ENCODE measurements at regions not wholly inside any gene's neighbourhood (a gene's known extent, or its start where the extent isn't known, plus 50 kb on each side); places are given as distances from the start of the nearest gene placed in this dataset.

DNA sequence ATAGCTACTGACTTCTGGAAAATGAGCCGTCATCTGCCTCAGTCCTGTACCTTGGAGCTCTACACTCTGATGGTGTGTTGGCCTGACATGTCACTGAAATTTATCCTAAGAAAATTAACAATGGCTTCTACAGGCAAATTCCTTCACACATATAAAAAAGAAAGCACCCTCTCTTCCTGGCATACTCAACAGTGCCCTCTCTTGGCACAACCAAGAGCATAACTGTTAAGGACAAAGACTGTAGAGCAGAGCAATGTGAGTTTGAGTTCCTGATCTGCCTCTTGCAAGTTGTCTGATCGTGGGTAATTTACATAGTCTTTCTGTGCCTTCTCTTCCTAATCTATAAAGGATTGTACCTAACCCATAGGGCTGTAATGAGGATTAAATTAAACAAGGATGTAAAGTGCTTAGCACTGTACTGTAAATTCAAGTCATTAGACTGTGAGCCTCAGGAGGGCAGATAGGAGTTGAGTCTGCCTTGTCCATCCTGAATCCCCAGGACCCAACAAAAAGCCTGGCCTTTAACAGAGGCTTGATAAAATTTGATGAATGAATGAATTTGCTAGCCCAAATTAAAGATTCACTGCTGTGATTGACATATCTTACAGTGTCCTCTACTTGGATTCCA is 83.5 kb downstream of the SYF2 start:
- Histone ChIP-seq H3K4me1 (ENCODE audit: control insufficient read depth, insufficient read depth, low read length) (peaks cover 3% of the 10 kb centered on the region), H3K36me3 (ENCODE audit: control insufficient read depth, insufficient read depth, low read length, severe bottlenecking) (no peaks in the 10 kb centered on the region), H3K27me3 (replicated peaks; ENCODE audit: control insufficient read depth, insufficient read depth, low read length) (peaks cover 52% of the 10 kb centered on the region), H3K4me3 (ENCODE audit: low read length) (no peak overlapping the region), H3K9me3 (ENCODE audit: control insufficient read depth, low read length) (peaks cover 14% of the 10 kb centered on the region), H3K9ac (ENCODE audit: low read length) (no peak overlapping the region)
- no peak for DNase-seq (ENCODE audit: low read depth)

DNA sequence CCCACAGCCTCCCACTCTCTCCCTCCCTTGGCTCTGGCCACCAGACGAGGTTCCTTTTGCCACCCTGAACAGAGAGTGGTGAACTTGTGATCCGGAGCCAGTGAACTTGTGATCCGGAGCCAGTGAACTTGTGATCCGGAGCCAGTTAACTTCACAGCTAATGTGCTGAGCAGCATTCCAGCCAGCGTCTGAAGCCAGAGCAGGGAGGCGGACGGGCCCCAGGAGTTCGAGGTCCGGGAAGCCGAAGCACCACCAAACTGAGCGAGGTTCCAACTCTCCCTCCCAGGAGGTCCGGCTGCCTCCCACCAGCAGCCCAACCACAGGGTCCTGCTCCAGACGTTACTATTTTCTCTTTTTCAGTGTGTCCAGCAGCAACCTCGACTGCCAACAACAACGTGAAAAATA is 85.8 kb downstream of the SYF2 start:
- H3K9ac ChIP-seq (ENCODE audit: low read length), result no peak overlapping the region
- H3K9me3 ChIP-seq (ENCODE audit: control insufficient read depth, low read length), result peaks cover 11% of the 10 kb centered on the region
- H3K4me3 ChIP-seq (ENCODE audit: low read length), result no peak overlapping the region
- peaks cover 3% of the 10 kb centered on the region for H3K4me1 ChIP-seq (ENCODE audit: control insufficient read depth, insufficient read depth, low read length)
- no peaks in the 10 kb centered on the region for H3K36me3 ChIP-seq (ENCODE audit: control insufficient read depth, insufficient read depth, low read length, severe bottlenecking)
- DNase-seq (ENCODE audit: low read depth), result no peak
- peaks cover 58% of the 10 kb centered on the region for H3K27me3 ChIP-seq (replicated peaks; ENCODE audit: control insufficient read depth, insufficient read depth, low read length)

DNA sequence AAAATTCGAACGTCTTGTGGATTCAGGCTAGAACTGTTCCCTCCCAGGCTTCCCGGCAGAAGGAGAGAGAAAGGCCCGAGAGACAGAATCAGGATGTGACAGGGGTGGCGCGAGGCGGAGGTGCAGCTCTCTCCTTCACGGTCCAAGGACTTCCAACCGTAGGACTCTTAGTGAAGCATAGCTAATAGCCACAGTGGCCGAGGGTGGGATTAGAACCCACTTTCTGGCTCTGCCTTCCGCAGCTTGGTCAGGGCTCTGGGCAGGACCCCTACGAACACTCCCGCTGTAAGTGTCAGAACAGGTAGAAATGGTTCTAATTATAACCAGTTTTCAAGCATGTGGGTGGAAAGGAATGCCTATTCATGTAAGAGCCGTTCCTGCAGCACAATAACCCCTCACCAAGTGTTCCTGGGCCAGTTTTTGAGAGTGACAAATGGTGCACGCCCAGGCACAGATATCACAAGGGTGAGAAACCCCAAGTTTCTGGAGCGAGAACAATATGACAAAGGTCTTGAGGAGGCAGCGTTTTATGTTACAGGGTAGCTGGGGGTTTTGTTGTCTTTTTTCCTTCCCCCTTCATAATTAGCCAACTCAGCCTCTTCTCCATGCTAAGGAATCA is 86.4 kb downstream of the SYF2 start:
- no peaks in the 10 kb centered on the region for H3K36me3 ChIP-seq (ENCODE audit: control insufficient read depth, insufficient read depth, low read length, severe bottlenecking)
- peaks cover 55% of the 10 kb centered on the region for H3K27me3 ChIP-seq (replicated peaks; ENCODE audit: control insufficient read depth, insufficient read depth, low read length)
- no peak overlapping the region for H3K9ac ChIP-seq (ENCODE audit: low read length)
- no peak overlapping the region for H3K4me3 ChIP-seq (ENCODE audit: low read length)
- H3K9me3 ChIP-seq (ENCODE audit: control insufficient read depth, low read length), result peaks cover 10% of the 10 kb centered on the region
- peaks cover 3% of the 10 kb centered on the region for H3K4me1 ChIP-seq (ENCODE audit: control insufficient read depth, insufficient read depth, low read length)
- no peak for DNase-seq (ENCODE audit: low read depth)

DNA sequence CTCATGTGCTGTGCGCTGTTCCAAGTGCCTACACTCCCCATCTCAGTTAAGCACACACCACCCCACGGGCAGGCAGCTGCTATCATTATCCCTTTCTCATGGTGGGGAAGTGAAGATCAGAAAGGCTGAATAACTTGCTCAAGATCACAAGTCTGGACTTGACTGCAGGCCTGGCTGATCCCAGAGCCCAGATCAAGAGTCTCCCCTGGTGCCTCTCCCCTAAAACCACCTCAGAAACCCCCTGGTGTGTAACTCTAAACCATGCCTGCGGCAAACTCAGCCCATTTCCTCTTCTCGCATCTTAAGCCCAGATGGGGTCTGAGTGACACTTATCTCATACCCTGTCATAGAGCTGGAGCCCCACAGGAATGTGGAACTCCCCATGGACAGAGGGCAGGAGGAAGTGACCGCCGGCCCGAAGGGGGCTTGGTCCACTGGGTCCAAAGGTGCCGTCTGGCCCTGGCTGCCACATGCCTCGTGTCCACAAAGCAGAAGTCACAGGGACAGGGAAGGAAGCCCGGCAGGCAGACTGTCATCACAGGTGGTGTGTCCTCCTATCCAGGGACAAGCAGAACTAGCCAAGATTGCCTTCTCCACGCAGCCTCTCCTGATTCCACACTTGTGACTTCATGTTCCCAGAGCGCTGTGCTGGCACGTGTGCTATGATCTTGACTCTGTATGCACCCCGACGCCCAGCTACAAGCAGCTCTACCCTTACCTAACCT is 92.1 kb downstream of the SYF2 start:
- no peak overlapping the region for H3K4me3 ChIP-seq (ENCODE audit: low read length)
- no peaks in the 10 kb centered on the region for H3K36me3 ChIP-seq (ENCODE audit: control insufficient read depth, insufficient read depth, low read length, severe bottlenecking)
- H3K27me3 ChIP-seq (replicated peaks; ENCODE audit: control insufficient read depth, insufficient read depth, low read length), result peaks cover 57% of the 10 kb centered on the region
- peaks cover 5% of the 10 kb centered on the region for H3K4me1 ChIP-seq (ENCODE audit: control insufficient read depth, insufficient read depth, low read length)
- no peak overlapping the region for H3K9ac ChIP-seq (ENCODE audit: low read length)
- H3K9me3 ChIP-seq (ENCODE audit: control insufficient read depth, low read length), result no peaks in the 10 kb centered on the region
- no peak for DNase-seq (ENCODE audit: low read depth)

DNA sequence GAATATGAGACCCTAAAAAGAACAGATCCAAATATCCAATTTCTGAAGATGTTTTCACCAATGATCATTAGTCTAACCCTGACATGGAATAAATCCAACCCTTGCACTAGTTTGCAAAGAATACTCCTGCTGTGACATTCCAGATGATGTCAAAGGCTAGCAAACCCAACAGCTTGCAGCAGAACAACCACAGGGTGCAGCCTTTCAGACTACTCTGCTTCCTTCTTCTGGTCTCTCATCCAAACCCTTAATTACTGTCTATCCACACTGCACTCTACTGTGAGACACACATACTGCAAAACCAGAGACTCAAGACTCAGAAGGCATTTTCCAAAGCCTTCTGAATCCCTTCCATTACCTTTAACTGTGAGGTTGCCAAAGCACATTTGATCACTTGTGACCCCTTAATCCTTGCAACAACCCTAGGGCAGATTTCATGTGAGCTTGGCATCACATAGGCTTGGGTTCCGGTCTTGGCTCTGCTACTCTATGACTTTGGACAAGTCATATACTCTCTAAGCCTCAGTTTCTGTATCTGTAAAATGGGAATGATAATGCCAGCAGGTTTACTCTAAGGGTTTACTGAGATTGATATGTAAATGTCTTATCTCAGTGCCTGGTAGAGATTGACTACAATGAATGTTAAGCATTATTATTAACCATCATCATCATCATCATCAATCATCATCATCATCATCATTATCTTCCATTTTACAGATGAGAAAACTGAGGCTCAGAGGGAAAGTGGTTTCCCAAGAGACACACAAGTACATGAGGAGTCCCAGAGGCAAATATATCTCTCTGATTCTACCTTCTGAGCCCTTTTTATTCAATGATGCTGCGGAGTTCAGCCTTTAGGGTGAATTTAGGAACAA is 94.5 kb downstream of the SYF2 start:
- Histone ChIP-seq H3K4me1 (ENCODE audit: control insufficient read depth, insufficient read depth, low read length) (peaks cover 5% of the 10 kb centered on the region), H3K9ac (ENCODE audit: low read length) (no peak overlapping the region), H3K27me3 (replicated peaks; ENCODE audit: control insufficient read depth, insufficient read depth, low read length) (peaks cover 65% of the 10 kb centered on the region), H3K36me3 (ENCODE audit: control insufficient read depth, insufficient read depth, low read length, severe bottlenecking) (no peaks in the 10 kb centered on the region), H3K4me3 (ENCODE audit: low read length) (no peak overlapping the region), H3K9me3 (ENCODE audit: control insufficient read depth, low read length) (no peaks in the 10 kb centered on the region)
- DNase-seq (ENCODE audit: low read depth), result no peak

DNA sequence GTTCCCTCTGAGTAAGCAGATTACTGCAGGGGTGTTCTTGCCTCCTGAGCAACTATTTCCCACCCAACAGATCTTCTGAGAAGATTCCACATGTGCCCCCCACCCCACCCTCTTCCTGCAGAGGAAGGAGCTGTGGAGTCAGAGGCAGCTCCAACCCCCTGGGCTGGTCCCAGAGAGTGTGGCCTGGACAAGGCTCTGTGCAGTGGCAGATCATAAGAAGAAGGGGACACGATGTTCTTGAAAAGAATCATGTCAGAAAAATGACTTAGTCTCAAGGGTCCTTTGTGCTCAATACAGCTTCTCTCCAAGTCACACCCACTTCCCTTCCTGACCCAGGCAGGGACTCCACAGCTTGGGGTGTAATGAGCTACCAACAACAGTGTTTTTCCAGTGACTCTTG is 95.2 kb downstream of the SYF2 start:
- Histone ChIP-seq H3K4me3 (ENCODE audit: low read length) (no peak overlapping the region), H3K9ac (ENCODE audit: low read length) (no peak overlapping the region), H3K27me3 (replicated peaks; ENCODE audit: control insufficient read depth, insufficient read depth, low read length) (peaks cover 66% of the 10 kb centered on the region), H3K36me3 (ENCODE audit: control insufficient read depth, insufficient read depth, low read length, severe bottlenecking) (no peaks in the 10 kb centered on the region), H3K4me1 (ENCODE audit: control insufficient read depth, insufficient read depth, low read length) (peaks cover 5% of the 10 kb centered on the region), H3K9me3 (ENCODE audit: control insufficient read depth, low read length) (no peaks in the 10 kb centered on the region)
- no peak for DNase-seq (ENCODE audit: low read depth)

DNA sequence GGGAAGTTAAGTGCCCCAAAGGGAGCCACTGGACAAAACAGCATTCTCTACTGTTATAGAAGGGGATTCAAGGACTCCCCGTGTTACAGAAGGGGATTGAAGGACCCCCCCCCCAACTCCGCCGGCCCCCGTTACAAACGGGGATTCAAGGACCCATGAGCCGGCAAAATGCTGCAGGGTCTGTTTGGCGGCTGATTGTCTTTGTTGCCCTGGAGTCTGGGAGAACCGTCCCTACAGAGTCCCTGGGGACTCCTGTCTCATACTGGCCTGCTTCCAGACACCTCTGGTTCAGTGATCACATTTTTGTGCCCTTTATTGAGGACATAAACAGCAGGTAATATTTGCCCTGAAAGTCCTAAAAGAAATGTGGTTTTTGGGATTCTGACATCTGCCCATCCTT is 96.4 kb downstream of the SYF2 start:
- no peak for DNase-seq (ENCODE audit: low read depth)
- no peak overlapping the region for H3K4me3 ChIP-seq (ENCODE audit: low read length)

DNA sequence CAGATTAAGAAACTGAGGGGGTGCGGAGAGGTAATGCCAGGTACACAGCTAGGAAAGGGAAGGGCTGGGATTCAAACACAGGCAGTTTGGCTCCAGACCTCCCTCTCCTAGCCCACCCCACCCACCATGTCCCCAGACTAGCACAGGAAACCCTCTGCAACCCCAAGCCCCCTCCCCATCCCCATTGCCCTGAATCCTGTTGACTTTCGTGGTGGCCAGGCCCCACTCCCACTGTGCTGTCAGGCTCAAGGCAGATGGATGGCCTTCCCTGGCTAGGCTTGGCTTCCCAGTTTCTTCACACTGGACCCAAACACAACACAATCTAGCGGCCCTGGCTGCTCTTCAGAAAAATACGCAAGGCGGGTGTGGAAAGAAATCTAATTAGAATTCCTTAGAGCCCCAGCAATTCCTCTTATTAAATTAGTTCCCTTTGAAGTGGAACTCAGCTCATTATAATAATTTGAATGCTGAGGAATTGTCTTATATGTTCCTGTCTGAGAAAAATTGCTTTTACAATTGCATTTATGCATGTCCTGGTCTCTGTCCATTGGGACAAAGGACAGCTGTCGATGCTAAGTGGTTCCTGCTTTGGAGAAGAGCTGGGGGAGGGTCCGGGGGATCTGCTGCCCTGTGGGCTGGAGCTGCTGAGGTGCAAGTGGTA is 97.4 kb downstream of the SYF2 start:
- no peak overlapping the region for H3K4me3 ChIP-seq (ENCODE audit: low read length)
- H3K9ac ChIP-seq (ENCODE audit: low read length), result no peak overlapping the region
- H3K27me3 ChIP-seq (replicated peaks; ENCODE audit: control insufficient read depth, insufficient read depth, low read length), result peaks cover 68% of the 10 kb centered on the region
- no peaks in the 10 kb centered on the region for H3K9me3 ChIP-seq (ENCODE audit: control insufficient read depth, low read length)
- DNase-seq (ENCODE audit: low read depth), result no peak
- peaks cover 5% of the 10 kb centered on the region for H3K4me1 ChIP-seq (ENCODE audit: control insufficient read depth, insufficient read depth, low read length)
- H3K36me3 ChIP-seq (ENCODE audit: control insufficient read depth, insufficient read depth, low read length, severe bottlenecking), result no peaks in the 10 kb centered on the region

More for the DNA sequence above, 96.4 kb downstream of the SYF2 start:
- H3K9me3 ChIP-seq (ENCODE audit: control insufficient read depth, low read length), result no peaks in the 10 kb centered on the region
- no peak overlapping the region for H3K9ac ChIP-seq (ENCODE audit: low read length)
- peaks cover 70% of the 10 kb centered on the region for H3K27me3 ChIP-seq (replicated peaks; ENCODE audit: control insufficient read depth, insufficient read depth, low read length)
- no peaks in the 10 kb centered on the region for H3K36me3 ChIP-seq (ENCODE audit: control insufficient read depth, insufficient read depth, low read length, severe bottlenecking)
- peaks cover 5% of the 10 kb centered on the region for H3K4me1 ChIP-seq (ENCODE audit: control insufficient read depth, insufficient read depth, low read length)

DNA sequence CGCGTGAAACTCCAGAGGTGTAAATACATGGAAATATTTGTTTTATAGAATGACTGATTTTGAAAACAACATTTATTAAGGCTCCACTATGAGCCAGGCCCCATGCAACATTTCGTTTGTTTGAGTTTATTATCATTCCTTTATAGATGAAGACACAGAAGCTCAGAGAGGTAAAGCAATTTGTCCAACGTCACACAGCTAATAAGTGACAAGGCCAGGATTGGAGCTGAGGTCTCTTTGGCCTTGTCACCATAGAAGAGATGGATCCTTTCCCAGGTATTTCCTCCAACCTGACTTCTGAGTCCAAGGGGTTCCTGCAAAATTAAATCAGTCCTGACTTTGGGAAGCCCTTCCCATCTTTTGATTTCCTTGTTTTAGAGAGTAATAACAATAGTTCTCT is 98.0 kb downstream of the SYF2 start:
- no peak overlapping the region for H3K4me3 ChIP-seq (ENCODE audit: low read length)
- peaks cover 67% of the 10 kb centered on the region for H3K27me3 ChIP-seq (replicated peaks; ENCODE audit: control insufficient read depth, insufficient read depth, low read length)

DNA sequence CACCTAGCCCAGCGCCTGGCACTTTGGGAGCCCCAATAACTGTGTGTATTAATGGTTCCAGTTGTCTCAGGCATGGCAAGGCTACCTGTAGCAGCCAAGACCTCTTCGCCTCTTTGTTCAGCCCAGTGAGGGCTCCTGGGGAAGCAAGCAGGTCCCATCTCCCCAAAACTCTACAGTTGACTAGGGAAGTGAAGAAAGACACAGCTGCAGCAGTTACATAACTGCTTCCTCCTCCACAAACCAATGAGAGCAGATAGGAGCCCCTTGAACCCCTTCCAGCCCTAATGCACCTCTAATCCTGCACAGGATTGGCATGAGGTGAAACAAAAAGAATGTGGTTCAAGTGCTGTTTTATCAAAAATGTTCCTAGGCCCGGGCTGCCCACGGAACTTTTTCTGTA is 100.5 kb downstream of the SYF2 start:
- H3K9ac ChIP-seq (ENCODE audit: low read length), result no peak overlapping the region
- H3K4me3 ChIP-seq (ENCODE audit: low read length), result no peak overlapping the region
- H3K9me3 ChIP-seq (ENCODE audit: control insufficient read depth, low read length), result no peaks in the 10 kb centered on the region
- no peak for DNase-seq (ENCODE audit: low read depth)
- H3K36me3 ChIP-seq (ENCODE audit: control insufficient read depth, insufficient read depth, low read length, severe bottlenecking), result no peaks in the 10 kb centered on the region
- H3K27me3 ChIP-seq (replicated peaks; ENCODE audit: control insufficient read depth, insufficient read depth, low read length), result peaks cover 42% of the 10 kb centered on the region
- H3K4me1 ChIP-seq (ENCODE audit: control insufficient read depth, insufficient read depth, low read length), result no peaks in the 10 kb centered on the region

More for the DNA sequence above, 98.0 kb downstream of the SYF2 start:
- Histone ChIP-seq H3K9ac (ENCODE audit: low read length) (no peak overlapping the region), H3K9me3 (ENCODE audit: control insufficient read depth, low read length) (no peaks in the 10 kb centered on the region), H3K4me1 (ENCODE audit: control insufficient read depth, insufficient read depth, low read length) (peaks cover 5% of the 10 kb centered on the region), H3K36me3 (ENCODE audit: control insufficient read depth, insufficient read depth, low read length, severe bottlenecking) (no peaks in the 10 kb centered on the region)
- DNase-seq (ENCODE audit: low read depth), result no peak

All from adipocyte (in vitro differentiated cells).